GM12892 (cell line): ENCODE measurements at regions not wholly inside any gene's neighbourhood (a gene's known extent, or its start where the extent isn't known, plus 50 kb on each side); places are given as distances from the start of the nearest gene placed in this dataset.

Experiments
- POLR2A ChIP-seq: IDR thresholded peaks from 2 replicates; pipeline ENCODE4 v1.6.1; 2011; ENCODE audit warnings: low read depth, low read length, control low read depth
- POLR2AphosphoS5 ChIP-seq: IDR thresholded peaks from 2 replicates; pipeline ENCODE4 v1.6.1; 2011; ENCODE audit warnings: low read depth, low read length, control low read depth
- TAF1 ChIP-seq: IDR thresholded peaks from 2 replicates; pipeline ENCODE4 v1.6.1; 2011; ENCODE audit warnings: low read depth, mild to moderate bottlenecking, control low read depth, low read length, borderline replicate concordance

- no peak for TF ChIP-seq POLR2AphosphoS5
- TF ChIP-seq POLR2A: no peak
- TF ChIP-seq TAF1: no peak
Measured at GRCh38 chr19:29399804-29400203, 126.0 kb upstream of the VSTM2B start.
